ENCODE measurements at regions not wholly inside any gene's neighbourhood (a gene's known extent, or its start where the extent isn't known, plus 50 kb on each side); places are given as distances from the start of the nearest gene placed in this dataset.
"Not testable (repeated sequence)": the region's sequence is repeated elsewhere in the genome, so short reads cannot be mapped to it uniquely, and the experiment has no call there.

DNA sequence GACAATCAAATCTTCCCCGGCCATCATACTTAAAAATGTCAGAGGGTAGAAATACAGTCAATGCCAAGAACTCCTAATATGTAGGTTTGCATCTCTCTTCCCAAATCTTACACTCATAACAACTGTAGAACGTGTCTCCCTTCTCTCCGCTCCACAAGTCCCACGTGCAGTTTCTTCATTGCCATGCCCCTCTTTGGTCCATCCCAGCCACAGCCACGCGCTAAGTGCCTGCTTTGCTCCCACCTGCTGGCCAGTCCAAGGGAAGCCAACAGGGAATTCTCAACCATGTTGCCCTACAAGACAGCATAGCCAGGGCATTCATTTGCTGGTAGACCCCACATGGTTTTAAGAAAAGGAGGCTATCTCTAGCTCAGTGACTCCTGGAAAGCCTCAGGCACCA lies 420.6 kb upstream of the ISX start:
- Mint-ChIP-seq H3K27ac (no peak overlapping the region), H3K4me1 (ENCODE audit: low read depth) (no peaks in the 10 kb centered on the region), H3K27me3 (ENCODE audit: low read depth) (no peaks in the 10 kb centered on the region), H3K9me3 (ENCODE audit: insufficient read depth) (no peaks in the 10 kb centered on the region), H3K36me3 (ENCODE audit: low read depth) (no peaks in the 10 kb centered on the region), H3K4me3 (no peak overlapping the region)
- no peak for ATAC-seq
- CTCF ChIA-PET, result no interaction called here
- no peak for DNase-seq
- POLR2A ChIA-PET, result no interaction called here

- no peaks in the 10 kb centered on the region for H3K9me3 Mint-ChIP-seq (ENCODE audit: insufficient read depth)
- no peaks in the 10 kb centered on the region for H3K36me3 Mint-ChIP-seq (ENCODE audit: low read depth)
- no peak overlapping the region for H3K4me3 Mint-ChIP-seq
- ChIA-PET CTCF (no interaction called here), POLR2A (no interaction called here)
- DNase-seq (no peak), ATAC-seq (no peak)
- H3K27me3 Mint-ChIP-seq (ENCODE audit: low read depth), result no peaks in the 10 kb centered on the region
- no peak overlapping the region for H3K27ac Mint-ChIP-seq
- no peaks in the 10 kb centered on the region for H3K4me1 Mint-ChIP-seq (ENCODE audit: low read depth)
These were observed 397.0 kb upstream of the ISX start for GRCh38 chr22:34669001-34669400.

- ATAC-seq; H3K27ac Mint-ChIP-seq; H3K36me3 Mint-ChIP-seq (ENCODE audit: low read depth); H3K4me1 Mint-ChIP-seq (ENCODE audit: low read depth); H3K4me3 Mint-ChIP-seq; H3K27me3 Mint-ChIP-seq (ENCODE audit: low read depth); CTCF ChIA-PET; POLR2A ChIA-PET; DNase-seq; H3K9me3 Mint-ChIP-seq (ENCODE audit: insufficient read depth): not testable (repeated sequence)
These were observed 382.9 kb upstream of the ISX start for GRCh38 chr22:34683031-34683430.

DNA sequence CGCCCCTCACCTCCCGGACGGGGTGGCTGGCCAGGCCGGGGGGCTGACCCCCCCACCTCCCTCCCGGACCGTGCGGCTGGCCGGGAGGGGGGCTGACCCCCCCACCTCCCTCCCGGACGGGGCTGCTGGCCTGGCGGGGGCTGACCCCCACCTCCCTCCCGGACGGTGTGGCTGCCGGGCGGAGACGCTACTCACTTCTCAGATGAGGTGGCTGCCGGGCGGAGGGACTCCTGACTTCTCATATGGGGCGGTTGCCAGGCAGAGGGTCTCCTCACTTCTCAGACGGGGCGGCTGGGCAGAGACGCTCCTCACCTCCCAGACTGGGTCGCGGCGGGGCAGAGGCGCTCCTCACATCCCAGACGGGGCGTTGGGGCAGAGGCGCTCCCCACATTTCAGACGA lies 381.7 kb upstream of the ISX start:
- H3K36me3 Mint-ChIP-seq (ENCODE audit: low read depth); H3K27me3 Mint-ChIP-seq (ENCODE audit: low read depth); H3K9me3 Mint-ChIP-seq (ENCODE audit: insufficient read depth); DNase-seq; H3K4me3 Mint-ChIP-seq; ATAC-seq; H3K27ac Mint-ChIP-seq; H3K4me1 Mint-ChIP-seq (ENCODE audit: low read depth); CTCF ChIA-PET; POLR2A ChIA-PET: not testable (repeated sequence)

DNA sequence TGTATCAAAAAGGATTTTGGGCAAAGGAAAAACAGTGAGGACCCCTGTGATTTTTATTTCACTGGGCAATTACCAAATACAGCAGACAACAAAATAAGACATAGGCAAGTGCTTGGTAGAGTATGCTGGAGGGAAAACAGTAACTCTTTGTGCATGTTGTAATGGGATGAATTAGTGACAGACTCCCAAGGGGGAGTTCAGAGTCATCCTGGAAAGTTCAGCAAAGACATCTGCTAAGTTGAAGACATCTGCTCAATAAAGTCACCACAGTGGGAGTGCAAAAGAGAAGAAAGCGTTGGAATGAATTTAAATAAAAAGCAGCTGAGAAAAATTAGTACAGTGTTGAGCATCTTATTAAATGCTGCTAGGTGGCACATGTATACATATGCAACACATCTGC lies 378.8 kb upstream of the ISX start:
- DNase-seq (no peak), ATAC-seq (no peak)
- Mint-ChIP-seq H3K27ac (no peak overlapping the region), H3K4me1 (ENCODE audit: low read depth) (no peaks in the 10 kb centered on the region), H3K27me3 (ENCODE audit: low read depth) (no peaks in the 10 kb centered on the region), H3K4me3 (no peak overlapping the region), H3K36me3 (ENCODE audit: low read depth) (no peaks in the 10 kb centered on the region), H3K9me3 (ENCODE audit: insufficient read depth) (no peaks in the 10 kb centered on the region)
- CTCF ChIA-PET, result no interaction called here
- POLR2A ChIA-PET, result no interaction called here

GRCh38 chr22:34688825-34689224 lies 377.1 kb upstream of the ISX start:
- Mint-ChIP-seq H3K4me1 (ENCODE audit: low read depth) (no peaks in the 10 kb centered on the region), H3K27me3 (ENCODE audit: low read depth) (no peaks in the 10 kb centered on the region), H3K36me3 (ENCODE audit: low read depth) (no peaks in the 10 kb centered on the region), H3K9me3 (ENCODE audit: insufficient read depth) (peaks cover 5% of the 10 kb centered on the region), H3K27ac (no peak overlapping the region), H3K4me3 (no peak overlapping the region)
- ATAC-seq (no peak), DNase-seq (no peak)
- ChIA-PET POLR2A (no interaction called here), CTCF (no interaction called here)

GRCh38 chr22:34696557-34696956 lies 369.4 kb upstream of the ISX start:
- CTCF ChIA-PET, result no interaction called here
- Mint-ChIP-seq H3K27ac (no peak overlapping the region), H3K36me3 (ENCODE audit: low read depth) (no peaks in the 10 kb centered on the region), H3K9me3 (ENCODE audit: insufficient read depth) (peaks cover 5% of the 10 kb centered on the region), H3K27me3 (ENCODE audit: low read depth) (no peaks in the 10 kb centered on the region), H3K4me3 (no peak overlapping the region), H3K4me1 (ENCODE audit: low read depth) (no peaks in the 10 kb centered on the region)
- no peak for ATAC-seq
- POLR2A ChIA-PET, result no interaction called here
- DNase-seq, result no peak

DNA sequence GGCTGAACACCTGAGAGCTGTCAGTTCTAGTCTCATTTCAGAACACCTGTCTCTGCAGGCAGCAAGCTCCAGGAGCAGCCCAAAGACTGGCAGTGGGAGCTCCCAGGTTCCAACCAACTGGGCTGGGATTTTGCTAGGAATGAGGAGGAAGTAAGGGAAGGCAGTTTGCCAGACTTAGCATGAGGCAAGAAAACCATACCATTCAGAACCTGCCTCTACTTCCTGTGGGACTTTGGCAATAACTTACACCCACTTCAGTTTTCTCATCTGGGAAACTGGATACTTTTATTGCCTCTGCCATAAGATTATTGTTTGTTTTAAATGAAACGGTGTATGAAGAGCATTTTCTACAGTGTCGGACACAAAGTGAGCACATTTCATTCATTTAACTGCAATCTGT lies 363.7 kb upstream of the ISX start:
- no peak for DNase-seq
- no peak overlapping the region for H3K4me3 Mint-ChIP-seq

DNA sequence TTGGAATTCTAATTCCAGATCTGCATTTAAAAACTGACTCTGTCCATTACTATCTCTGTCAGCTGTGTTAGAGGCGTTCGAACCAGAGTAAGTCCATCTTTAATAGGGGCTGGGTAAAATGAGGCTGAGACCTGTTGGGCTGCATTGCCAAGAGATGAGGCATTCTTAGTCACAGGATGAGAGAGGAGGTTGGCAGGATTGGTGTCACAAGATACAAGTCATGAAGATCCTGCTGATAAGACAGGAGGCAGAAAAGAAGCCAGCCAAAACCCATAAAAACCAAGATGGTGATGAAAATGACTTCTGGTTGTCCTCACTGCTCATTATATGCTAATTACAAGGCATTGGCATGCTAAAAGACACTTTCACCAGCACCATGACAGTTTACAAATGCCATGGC lies 356.3 kb upstream of the ISX start:
- no peak overlapping the region for H3K4me3 Mint-ChIP-seq
- H3K27me3 Mint-ChIP-seq (ENCODE audit: low read depth), result no peaks in the 10 kb centered on the region
- H3K27ac Mint-ChIP-seq, result no peak overlapping the region
- DNase-seq, result no peak
- peaks cover 5% of the 10 kb centered on the region for H3K9me3 Mint-ChIP-seq (ENCODE audit: insufficient read depth)
- no peak for ATAC-seq
- no peaks in the 10 kb centered on the region for H3K4me1 Mint-ChIP-seq (ENCODE audit: low read depth)
- H3K36me3 Mint-ChIP-seq (ENCODE audit: low read depth), result no peaks in the 10 kb centered on the region
- ChIA-PET CTCF (no interaction called here), POLR2A (no interaction called here)

More for the DNA sequence above, 363.7 kb upstream of the ISX start:
- Mint-ChIP-seq H3K4me1 (ENCODE audit: low read depth) (no peaks in the 10 kb centered on the region), H3K27ac (no peak overlapping the region), H3K27me3 (ENCODE audit: low read depth) (no peaks in the 10 kb centered on the region), H3K9me3 (ENCODE audit: insufficient read depth) (no peaks in the 10 kb centered on the region), H3K36me3 (ENCODE audit: low read depth) (no peaks in the 10 kb centered on the region)
- POLR2A ChIA-PET, result no interaction called here
- CTCF ChIA-PET, result no interaction called here
- ATAC-seq, result no peak

DNA sequence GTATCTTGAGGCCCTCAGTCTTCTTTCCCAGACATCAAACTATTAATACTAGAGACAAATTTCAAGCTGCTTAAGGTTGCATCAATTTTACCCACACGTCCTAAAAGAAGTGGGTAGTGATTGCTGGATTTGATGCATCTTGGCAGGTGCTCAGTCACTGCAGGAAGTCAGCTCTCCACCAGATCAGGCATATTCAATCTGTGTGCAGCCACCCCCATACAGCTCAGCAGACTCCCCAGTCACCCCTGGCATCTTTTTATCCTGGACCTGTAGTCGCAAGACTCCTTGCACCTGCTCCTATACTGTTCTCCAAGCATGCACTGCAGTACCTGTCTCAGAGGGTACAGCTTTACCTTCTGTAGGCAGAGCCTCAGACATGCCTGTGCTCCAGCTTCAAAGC lies 343.1 kb upstream of the ISX start:
- ChIA-PET CTCF (no interaction called here), POLR2A (interaction anchor here (0.5 kb wide), 1 partner anchor 200 kb away, joined by 3 read pairs; no protein-coding TSS in a partner anchor)
- Mint-ChIP-seq H3K27ac (no peak overlapping the region), H3K9me3 (ENCODE audit: insufficient read depth) (no peaks in the 10 kb centered on the region), H3K36me3 (ENCODE audit: low read depth) (no peaks in the 10 kb centered on the region), H3K27me3 (ENCODE audit: low read depth) (no peaks in the 10 kb centered on the region), H3K4me3 (no peak overlapping the region), H3K4me1 (ENCODE audit: low read depth) (no peaks in the 10 kb centered on the region)
- ATAC-seq, result no peak
- DNase-seq, result no peak

GRCh38 chr22:34736081-34736480 lies 329.9 kb upstream of the ISX start:
- CTCF ChIA-PET, result no interaction called here
- no peaks in the 10 kb centered on the region for H3K27me3 Mint-ChIP-seq (ENCODE audit: low read depth)
- no peaks in the 10 kb centered on the region for H3K36me3 Mint-ChIP-seq (ENCODE audit: low read depth)
- POLR2A ChIA-PET, result no interaction called here
- H3K4me3 Mint-ChIP-seq, result no peak overlapping the region
- no peak for DNase-seq
- ATAC-seq, result no peak
- H3K27ac Mint-ChIP-seq, result no peak overlapping the region
- H3K9me3 Mint-ChIP-seq (ENCODE audit: insufficient read depth), result no peaks in the 10 kb centered on the region
- H3K4me1 Mint-ChIP-seq (ENCODE audit: low read depth), result no peaks in the 10 kb centered on the region

- H3K27ac Mint-ChIP-seq, result no peak overlapping the region
- H3K36me3 Mint-ChIP-seq (ENCODE audit: low read depth), result no peaks in the 10 kb centered on the region
- ChIA-PET POLR2A (no interaction called here), CTCF (no interaction called here)
- no peak overlapping the region for H3K4me3 Mint-ChIP-seq
- no peaks in the 10 kb centered on the region for H3K9me3 Mint-ChIP-seq (ENCODE audit: insufficient read depth)
- no peaks in the 10 kb centered on the region for H3K27me3 Mint-ChIP-seq (ENCODE audit: low read depth)
- H3K4me1 Mint-ChIP-seq (ENCODE audit: low read depth), result no peaks in the 10 kb centered on the region
- no peak for DNase-seq
- ATAC-seq, result no peak
These were observed 327.1 kb upstream of the ISX start for GRCh38 chr22:34738661-34739400.

- H3K27ac Mint-ChIP-seq, result no peak overlapping the region
- POLR2A ChIA-PET, result no interaction called here
- CTCF ChIA-PET, result no interaction called here
- no peaks in the 10 kb centered on the region for H3K4me1 Mint-ChIP-seq (ENCODE audit: low read depth)
- no peak overlapping the region for H3K4me3 Mint-ChIP-seq
- DNase-seq, result no peak
- H3K27me3 Mint-ChIP-seq (ENCODE audit: low read depth), result no peaks in the 10 kb centered on the region
- ATAC-seq, result no peak
- no peaks in the 10 kb centered on the region for H3K9me3 Mint-ChIP-seq (ENCODE audit: insufficient read depth)
- H3K36me3 Mint-ChIP-seq (ENCODE audit: low read depth), result no peaks in the 10 kb centered on the region
These were observed 322.7 kb upstream of the ISX start for GRCh38 chr22:34743110-34743751.

Measured in activated CD8-positive, alpha-beta T cell treated with anti-CD3 and anti-CD28 coated beads, Interleukin-2, amount 10 ng/mL, durations not matched to agents 7 days and 5 days (primary cell).